ENCODE measurements at regions not wholly inside any gene's neighbourhood (a gene's known extent, or its start where the extent isn't known, plus 50 kb on each side); places are given as distances from the start of the nearest gene placed in this dataset.
"Not testable (repeated sequence)": the region's sequence is repeated elsewhere in the genome, so short reads cannot be mapped to it uniquely, and the experiment has no call there.

GRCh38 chr7:50251765-50252164 is 52.8 kb upstream of the IKZF1 start:
- Mint-ChIP-seq H3K27ac (no peak overlapping the region), H3K4me3 (no peak overlapping the region), H3K4me1 (ENCODE audit: low read depth) (peaks cover 27% of the 10 kb centered on the region), H3K27me3 (no peaks in the 10 kb centered on the region), H3K9me3 (ENCODE audit: low read depth) (peaks cover 3% of the 10 kb centered on the region), H3K36me3 (peaks cover under 1% of the 10 kb centered on the region)

DNA sequence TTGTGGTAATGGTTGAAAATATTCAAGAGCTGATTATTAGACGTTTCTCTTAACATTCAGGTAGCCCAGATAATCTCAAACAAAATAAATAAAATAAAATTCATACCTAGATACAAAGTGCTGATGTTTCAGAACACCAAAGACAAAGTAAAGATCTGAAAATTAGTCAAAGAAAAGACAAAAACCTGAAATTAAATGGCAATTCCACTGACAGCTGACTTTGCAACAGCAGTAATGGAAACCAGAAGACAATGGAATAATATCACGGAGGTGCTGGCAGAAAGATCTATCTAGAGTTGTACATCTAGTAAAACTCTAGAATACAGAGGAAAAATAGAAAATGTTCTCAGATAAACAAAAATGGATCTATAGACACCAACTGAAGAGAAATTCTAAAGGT is 58.0 kb upstream of the IKZF1 start:
- Mint-ChIP-seq H3K9me3 (ENCODE audit: low read depth) (peaks cover 13% of the 10 kb centered on the region), H3K27ac (no peak overlapping the region), H3K4me3 (no peak overlapping the region), H3K36me3 (peaks cover 14% of the 10 kb centered on the region), H3K27me3 (no peaks in the 10 kb centered on the region), H3K4me1 (ENCODE audit: low read depth) (peaks cover 12% of the 10 kb centered on the region)

- not testable (repeated sequence) for H3K27ac Mint-ChIP-seq, H3K27me3 Mint-ChIP-seq, H3K4me3 Mint-ChIP-seq
- Mint-ChIP-seq H3K36me3 (peaks cover 16% of the 10 kb centered on the region), H3K9me3 (ENCODE audit: low read depth) (peaks cover 13% of the 10 kb centered on the region), H3K4me1 (ENCODE audit: low read depth) (peaks cover 15% of the 10 kb centered on the region)
Observed at GRCh38 chr7:50242111-50242510, 62.4 kb upstream of the IKZF1 start.

GRCh38 chr7:50240699-50241098 is 63.8 kb upstream of the IKZF1 start:
- Mint-ChIP-seq H3K36me3 (peaks cover 11% of the 10 kb centered on the region), H3K4me1 (ENCODE audit: low read depth) (peaks cover 19% of the 10 kb centered on the region), H3K27ac (peak overlapping the region; percentile 58)
- H3K4me3 Mint-ChIP-seq; H3K9me3 Mint-ChIP-seq (ENCODE audit: low read depth); H3K27me3 Mint-ChIP-seq: not testable (repeated sequence)

DNA sequence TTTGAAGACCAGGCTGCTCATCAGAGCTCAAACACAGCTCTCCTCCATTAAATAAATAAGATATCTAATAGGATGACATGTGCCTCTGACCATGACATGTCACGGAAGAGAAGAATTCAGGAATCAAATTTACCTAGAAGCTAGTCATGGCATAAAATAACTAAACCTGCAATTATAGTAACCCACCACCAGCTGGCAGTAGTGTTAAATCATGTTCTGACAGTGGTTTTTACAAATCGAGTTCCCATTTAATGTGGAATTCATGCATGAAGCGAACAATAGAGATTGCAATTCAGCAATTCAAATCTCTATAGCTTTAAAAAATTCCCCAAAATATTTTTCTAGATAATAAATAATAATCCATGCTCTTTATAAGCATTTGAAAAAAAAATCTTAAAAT is 74.6 kb upstream of the IKZF1 start:
- Mint-ChIP-seq H3K27me3 (no peaks in the 10 kb centered on the region), H3K9me3 (ENCODE audit: low read depth) (peaks cover 7% of the 10 kb centered on the region), H3K36me3 (peaks cover 4% of the 10 kb centered on the region), H3K4me1 (ENCODE audit: low read depth) (peaks cover 36% of the 10 kb centered on the region), H3K27ac (no peak overlapping the region), H3K4me3 (no peak overlapping the region)

DNA sequence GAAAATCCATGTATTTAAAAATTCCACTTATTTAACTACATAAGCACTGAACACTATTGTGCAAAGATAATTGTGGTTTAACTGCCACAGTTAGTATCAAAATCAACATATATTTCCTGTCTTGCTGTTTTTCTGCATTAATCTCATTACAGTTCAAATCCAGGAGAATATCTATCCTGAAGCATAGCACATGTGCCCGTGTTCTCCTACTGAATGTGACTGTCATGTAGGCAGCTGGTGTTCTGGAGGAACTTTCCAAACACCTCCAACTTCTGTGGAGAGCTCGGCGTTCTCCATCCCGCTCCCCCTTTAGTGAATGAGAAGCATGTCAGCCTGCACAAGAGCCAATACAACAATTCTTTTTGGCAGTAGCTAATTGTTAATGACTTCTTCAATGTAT is 76.4 kb upstream of the IKZF1 start:
- H3K4me3 Mint-ChIP-seq, result peak overlapping the region; percentile 73
- H3K4me1 Mint-ChIP-seq (ENCODE audit: low read depth), result peaks cover 37% of the 10 kb centered on the region
- peaks cover 7% of the 10 kb centered on the region for H3K9me3 Mint-ChIP-seq (ENCODE audit: low read depth)
- H3K27me3 Mint-ChIP-seq, result no peaks in the 10 kb centered on the region
- peaks cover 6% of the 10 kb centered on the region for H3K36me3 Mint-ChIP-seq
- H3K27ac Mint-ChIP-seq, result peak overlapping the region; percentile 90

GRCh38 chr7:50227726-50228125 is 76.8 kb upstream of the IKZF1 start:
- H3K27me3 Mint-ChIP-seq, result no peaks in the 10 kb centered on the region
- H3K27ac Mint-ChIP-seq, result peak overlapping the region; percentile 90

DNA sequence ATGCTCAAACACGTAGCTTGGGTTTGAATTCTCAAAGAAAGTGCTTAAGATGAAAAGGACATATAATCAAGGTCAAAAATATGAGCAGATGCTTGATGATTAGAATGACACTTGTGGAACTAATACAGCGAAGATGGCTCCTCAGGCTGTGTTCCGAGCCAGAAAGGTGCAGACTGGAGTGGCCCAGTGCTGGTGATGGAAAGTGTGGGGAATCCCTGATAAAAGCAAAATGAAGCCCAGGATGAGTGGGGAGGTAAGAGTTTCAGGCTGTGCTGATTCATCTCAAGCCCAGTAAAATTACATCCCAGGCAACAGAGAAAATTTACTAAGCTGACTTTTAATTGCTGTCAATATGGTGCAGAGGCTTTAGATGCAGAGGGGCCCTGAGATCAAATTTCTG is 77.8 kb upstream of the IKZF1 start:
- Mint-ChIP-seq H3K4me1 (ENCODE audit: low read depth) (peaks cover 37% of the 10 kb centered on the region), H3K36me3 (peaks cover 9% of the 10 kb centered on the region), H3K27me3 (no peaks in the 10 kb centered on the region), H3K9me3 (ENCODE audit: low read depth) (peaks cover 7% of the 10 kb centered on the region), H3K27ac (peak overlapping the region; percentile 90), H3K4me3 (peak overlapping the region; percentile 33)

More at GRCh38 chr7:50227726-50228125, 76.8 kb upstream of the IKZF1 start:
- Mint-ChIP-seq H3K4me1 (ENCODE audit: low read depth) (peaks cover 37% of the 10 kb centered on the region), H3K36me3 (peaks cover 6% of the 10 kb centered on the region), H3K4me3 (peak overlapping the region; percentile 73), H3K9me3 (ENCODE audit: low read depth) (peaks cover 7% of the 10 kb centered on the region)

DNA sequence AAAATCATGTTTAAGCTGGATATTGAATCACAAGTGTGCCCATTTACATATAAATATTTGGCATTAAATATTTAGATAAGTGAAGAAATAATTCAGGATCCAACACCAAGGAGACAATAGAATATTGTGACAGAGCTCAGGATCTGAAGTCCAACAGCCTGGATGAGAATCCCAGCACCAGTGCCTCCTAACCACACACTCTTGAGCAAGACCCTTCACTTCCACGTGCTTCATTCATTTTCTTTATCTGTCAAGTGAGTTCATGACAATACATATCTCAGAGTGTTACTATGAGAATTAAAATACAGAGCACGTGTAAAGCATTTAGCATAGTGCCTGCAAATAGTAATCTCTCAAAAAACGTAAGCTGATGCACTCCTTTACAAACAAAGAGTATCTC is 78.4 kb upstream of the IKZF1 start:
- H3K9me3 Mint-ChIP-seq (ENCODE audit: low read depth), result peaks cover 7% of the 10 kb centered on the region
- H3K4me3 Mint-ChIP-seq, result peak overlapping the region; percentile 33
- peak overlapping the region; percentile 90 for H3K27ac Mint-ChIP-seq
- peaks cover 37% of the 10 kb centered on the region for H3K4me1 Mint-ChIP-seq (ENCODE audit: low read depth)
- H3K36me3 Mint-ChIP-seq, result peaks cover 11% of the 10 kb centered on the region
- H3K27me3 Mint-ChIP-seq, result no peaks in the 10 kb centered on the region

- Mint-ChIP-seq H3K27ac (no peak overlapping the region), H3K36me3 (peaks cover 10% of the 10 kb centered on the region), H3K4me1 (ENCODE audit: low read depth) (peaks cover 44% of the 10 kb centered on the region), H3K27me3 (no peaks in the 10 kb centered on the region), H3K4me3 (no peak overlapping the region), H3K9me3 (ENCODE audit: low read depth) (no peaks in the 10 kb centered on the region)
Observed at GRCh38 chr7:50221433-50221832, 83.1 kb upstream of the IKZF1 start.

- H3K27me3 Mint-ChIP-seq, result no peaks in the 10 kb centered on the region
- H3K27ac Mint-ChIP-seq, result no peak overlapping the region
- H3K4me1 Mint-ChIP-seq (ENCODE audit: low read depth), result peaks cover 44% of the 10 kb centered on the region
- H3K36me3 Mint-ChIP-seq, result peaks cover 10% of the 10 kb centered on the region
- no peak overlapping the region for H3K4me3 Mint-ChIP-seq
- H3K9me3 Mint-ChIP-seq (ENCODE audit: low read depth), result no peaks in the 10 kb centered on the region
Observed at GRCh38 chr7:50221028-50221427, 83.5 kb upstream of the IKZF1 start.

- H3K27ac Mint-ChIP-seq, result no peak overlapping the region
- H3K27me3 Mint-ChIP-seq, result no peaks in the 10 kb centered on the region
- H3K9me3 Mint-ChIP-seq (ENCODE audit: low read depth), result no peaks in the 10 kb centered on the region
- peaks cover 45% of the 10 kb centered on the region for H3K4me1 Mint-ChIP-seq (ENCODE audit: low read depth)
- H3K4me3 Mint-ChIP-seq, result no peak overlapping the region
- H3K36me3 Mint-ChIP-seq, result peaks cover 10% of the 10 kb centered on the region
Observed at GRCh38 chr7:50220273-50220672, 84.2 kb upstream of the IKZF1 start.

DNA sequence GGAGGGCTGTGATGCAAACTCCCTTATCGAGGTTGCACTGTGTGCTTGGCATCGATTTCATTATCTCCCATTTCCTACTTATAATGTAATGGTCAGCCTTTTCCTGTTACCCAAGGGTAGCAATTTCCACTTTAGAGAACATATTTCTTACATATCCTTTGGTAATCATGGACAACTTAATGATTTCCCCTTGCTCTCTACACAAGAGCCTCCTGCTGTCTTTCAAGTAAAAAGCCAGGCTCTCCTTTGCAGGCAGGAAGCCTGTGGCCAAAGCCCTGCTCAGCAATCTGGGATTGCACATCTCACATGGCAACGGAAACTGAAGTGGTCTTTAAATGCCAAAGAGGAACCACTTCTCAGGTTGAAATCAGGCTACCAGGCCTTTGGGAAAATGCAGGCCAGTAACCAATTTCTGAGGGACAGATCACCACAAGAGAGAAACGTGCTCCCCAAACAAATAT is 86.7 kb upstream of the IKZF1 start:
- Mint-ChIP-seq H3K9me3 (ENCODE audit: low read depth) (no peaks in the 10 kb centered on the region), H3K4me1 (ENCODE audit: low read depth) (peaks cover 66% of the 10 kb centered on the region), H3K4me3 (no peak overlapping the region), H3K27ac (no peak overlapping the region), H3K36me3 (peaks cover 8% of the 10 kb centered on the region), H3K27me3 (no peaks in the 10 kb centered on the region)

DNA sequence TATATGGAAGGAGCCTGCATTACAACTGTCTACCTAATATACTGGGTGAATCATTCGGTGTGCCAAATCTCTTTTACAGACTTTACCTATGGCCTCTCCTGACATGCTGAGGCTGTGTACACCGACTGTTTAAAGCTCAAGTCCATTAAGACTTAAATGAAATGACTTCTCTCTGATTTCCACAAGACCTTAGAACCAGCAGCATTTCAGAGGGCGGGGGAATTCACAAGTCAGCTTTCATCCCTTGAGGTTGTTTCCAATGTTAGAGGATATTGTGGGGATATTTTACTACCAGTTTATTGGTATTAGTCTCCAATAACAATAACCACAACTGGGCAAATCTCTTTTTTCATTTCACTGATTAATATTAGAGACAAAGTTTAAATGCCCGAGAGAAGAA is 87.1 kb upstream of the IKZF1 start:
- Mint-ChIP-seq H3K4me3 (no peak overlapping the region), H3K9me3 (ENCODE audit: low read depth) (no peaks in the 10 kb centered on the region), H3K36me3 (peaks cover 7% of the 10 kb centered on the region), H3K27me3 (no peaks in the 10 kb centered on the region), H3K4me1 (ENCODE audit: low read depth) (peaks cover 70% of the 10 kb centered on the region), H3K27ac (peak overlapping the region; percentile 31)

DNA sequence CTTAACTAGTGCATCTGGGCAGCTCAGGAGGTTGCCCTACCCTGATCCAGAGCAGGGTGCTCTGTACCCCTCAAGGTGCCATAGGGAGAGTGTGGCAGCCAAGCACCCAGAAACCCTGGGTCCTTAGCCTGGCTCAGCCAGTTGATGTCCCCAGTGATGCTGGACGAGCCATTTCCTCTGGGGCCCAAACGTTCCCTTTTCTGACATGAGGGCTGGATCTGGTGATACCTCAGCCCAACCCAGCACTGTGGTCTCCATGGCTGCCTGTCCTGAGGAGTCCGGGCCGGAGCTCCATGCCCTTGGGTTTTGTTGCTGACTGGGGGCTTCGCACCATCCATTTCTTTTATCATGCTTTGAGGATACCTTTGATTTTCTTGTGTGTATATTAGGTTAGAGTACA is 87.9 kb upstream of the IKZF1 start:
- H3K27ac Mint-ChIP-seq, result peak overlapping the region; percentile 23
- no peaks in the 10 kb centered on the region for H3K27me3 Mint-ChIP-seq
- peaks cover 5% of the 10 kb centered on the region for H3K36me3 Mint-ChIP-seq
- no peak overlapping the region for H3K4me3 Mint-ChIP-seq
- peaks cover 78% of the 10 kb centered on the region for H3K4me1 Mint-ChIP-seq (ENCODE audit: low read depth)
- H3K9me3 Mint-ChIP-seq (ENCODE audit: low read depth), result no peaks in the 10 kb centered on the region

DNA sequence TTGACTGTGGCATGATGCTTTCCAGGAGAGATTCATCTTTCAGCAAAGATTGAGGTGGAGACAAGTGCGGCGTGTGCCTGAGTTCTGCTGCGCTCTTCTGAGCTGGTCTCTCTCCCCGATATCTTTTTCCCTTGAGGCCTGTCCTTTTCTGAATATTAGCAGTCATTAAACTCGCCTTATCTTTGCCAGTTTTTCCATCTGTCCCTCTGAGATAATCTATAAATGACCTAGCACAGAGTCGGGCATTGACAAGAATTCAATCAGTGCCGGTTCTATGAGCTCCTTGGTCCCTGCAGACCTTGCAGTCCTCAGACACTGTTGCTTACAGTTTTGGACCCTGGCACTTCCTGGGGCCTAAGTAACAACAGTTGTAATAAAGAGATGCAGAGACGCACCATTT is 89.7 kb upstream of the IKZF1 start:
- Mint-ChIP-seq H3K27ac (peak overlapping the region; percentile 12), H3K4me3 (no peak overlapping the region), H3K9me3 (ENCODE audit: low read depth) (no peaks in the 10 kb centered on the region), H3K27me3 (no peaks in the 10 kb centered on the region), H3K36me3 (no peaks in the 10 kb centered on the region), H3K4me1 (ENCODE audit: low read depth) (peaks cover 92% of the 10 kb centered on the region)
